HepG2 (cell line): ENCODE measurements at regions not wholly inside any gene's neighbourhood (a gene's known extent, or its start where the extent isn't known, plus 50 kb on each side); places are given as distances from the start of the nearest gene placed in this dataset.
A peak's percentile ranks its signal among the peaks of the same experiment; 100 is the strongest.

Source experiments
- ATAC-seq: fragments of 200-7000 bp; cut with Tn5 transposase; 3 replicates; pipeline ENCODE4 v1.9.1; 2020; ENCODE audit warnings: mild to moderate bottlenecking, moderate library complexity
- BruUV-seq: library from RNA; stranded (reverse); fragments of 400-500 nt; replicated peaks from 2 replicates; lab custom pipeline; 2021; lab: Mats Ljungman, UMichigan
- CTCF ChIA-PET: fragments of 300-600 bp; formaldehyde crosslinking; extraction: SDS; loops from one replicate; lab custom pipeline; 2021; ENCODE audit warnings: low total read pairs, inconsistent platforms, low intra/inter-chr PET ratio; lab: Yijun Ruan, JAX
- POLR2A ChIA-PET: fragments of 350-600 bp; sonication (Branson Sonifier 250); formaldehyde crosslinking; loops from one replicate; lab custom pipeline; 2020; ENCODE audit warnings: antibody characterized with exemption, inconsistent platforms; lab: Yijun Ruan, JAX
- DNase-seq: peaks from one replicate; pipeline ENCODE4 v3.0.0-alpha.2; 2015; ENCODE audit warnings: low spot score
- FAIRE-seq: peaks from 3 replicates; lab custom pipeline; 2011; peaks lifted over from hg19 to GRCh38; lab: Jason Lieb, UNC
- H2AFZ ChIP-seq: one replicate; pipeline ENCODE4 v1.6.1; 2011; ENCODE audit warnings: low read length, inconsistent platforms
- H3K27ac ChIP-seq: fragments of 300-600 bp; 3 replicates; pipeline ENCODE4 v1.8.0; 2011; ENCODE audit warnings: mixed run types, mild to moderate bottlenecking, mixed read lengths, low read length, inconsistent platforms; ENCODE audit not compliant: insufficient read depth; ENCODE audit errors: extremely low read length
- H3K27me3 ChIP-seq, 2 experiments: fragments of 200-600 bp in 1 of 2; 2 replicates in 1 of 2; 3 replicates in 1 of 2; pipeline versions ENCODE4 v1.6.0 to v1.8.0; 2011; ENCODE audit warnings: low read length in 2 of 2, mild to moderate bottlenecking in 2 of 2, moderate library complexity in 2 of 2, inconsistent platforms in 1 of 2; ENCODE audit not compliant: insufficient read depth in 2 of 2, control insufficient read depth in 1 of 2
- H3K36me3 ChIP-seq, 2 experiments: fragments of 200-600 bp in 1 of 2; replicated peaks in 1 of 2; 2 replicates in 1 of 2; 3 replicates in 1 of 2; pipeline versions ENCODE4 v1.5.1 to v1.8.0; 2011; ENCODE audit warnings: low read length in 2 of 2, inconsistent platforms in 1 of 2; ENCODE audit not compliant: insufficient read depth in 2 of 2, control insufficient read depth in 1 of 2
- H3K4me1 ChIP-seq: 2 replicates; pipeline ENCODE4 v1.5.1; 2012; ENCODE audit warnings: low read length, inconsistent platforms; ENCODE audit not compliant: insufficient read depth
- H3K4me2 ChIP-seq: 2 replicates; pipeline ENCODE4 v1.6.0; 2011; ENCODE audit warnings: low read depth, low read length, inconsistent platforms
- H3K4me3 ChIP-seq, 3 experiments: fragments of 200-600 bp in 1 of 3; sonication (generic), shearing (Covaris generic) in 1 of 3; replicated peaks in 1 of 3; 2 replicates each; pipeline ENCODE4 v1.5.1; 2011 to 2016; ENCODE audit warnings: low read length in 3 of 3, inconsistent platforms in 2 of 3, low read depth in 2 of 3, mild to moderate bottlenecking in 2 of 3, control low read depth in 1 of 3, mixed read lengths in 1 of 3; ENCODE audit not compliant: insufficient read depth in 1 of 3
- H3K79me2 ChIP-seq: one replicate; pipeline ENCODE4 v1.6.1; 2011; ENCODE audit warnings: low read length, inconsistent platforms; ENCODE audit not compliant: insufficient read depth
- H3K9ac ChIP-seq: 2 replicates; pipeline ENCODE4 v1.6.0; 2011; ENCODE audit warnings: mild to moderate bottlenecking, low read depth, low read length, inconsistent platforms; ENCODE audit not compliant: insufficient read depth
- H3K9me3 ChIP-seq: 2 replicates; pipeline ENCODE4 v1.5.1; 2012; ENCODE audit warnings: mild to moderate bottlenecking, low read length
- H4K20me1 ChIP-seq: 2 replicates; pipeline ENCODE4 v1.6.0; 2011; ENCODE audit warnings: inconsistent platforms, mild to moderate bottlenecking, low read length, moderate library complexity; ENCODE audit not compliant: insufficient read depth
- CTCF ChIP-seq: sonication (generic); formaldehyde crosslinking; IDR thresholded peaks from 2 replicates; pipeline ENCODE4 v1.5.0; 2020; ENCODE audit warnings: mild to moderate bottlenecking, missing genetic modification reagents, moderate library complexity
- GTF3A ChIP-seq: sonication (generic); formaldehyde crosslinking; conservative IDR thresholded peaks from 2 replicates; pipeline ENCODE4 v1.4.0; 2020; ENCODE audit warnings: mild to moderate bottlenecking, missing genetic modification reagents
- HOXA9 ChIP-seq: sonication (generic); formaldehyde crosslinking; IDR thresholded peaks from 2 replicates; pipeline ENCODE4 v1.8.1; 2022; ENCODE audit warnings: missing genetic modification reagents, mild to moderate bottlenecking, moderate library complexity, borderline replicate concordance
- MTA1 ChIP-seq: sonication (generic); formaldehyde crosslinking; IDR thresholded peaks from 2 replicates; pipeline ENCODE4 v1.4.0; 2020; ENCODE audit warnings: missing genetic modification reagents, mild to moderate bottlenecking, borderline replicate concordance
- PAF1 ChIP-seq: IDR thresholded peaks from 2 replicates; pipeline ENCODE4 v1.6.1; 2016; ENCODE audit warnings: missing genetic modification reagents, missing compliant biosample characterization
- POLR2A ChIP-seq, 2 experiments: IDR thresholded peaks; 2 replicates each; pipeline ENCODE4 v1.6.1; 2011; ENCODE audit warnings: low read depth in 2 of 2, low read length in 2 of 2, mild to moderate bottlenecking in 1 of 2, moderate library complexity in 1 of 2; ENCODE audit not compliant: insufficient read depth in 1 of 2
- PPARG ChIP-seq: conservative IDR thresholded peaks from 2 replicates; pipeline ENCODE4 v1.6.1; 2016; ENCODE audit warnings: missing biosample characterization, missing genetic modification reagents
- RORA ChIP-seq: sonication (generic); formaldehyde crosslinking; IDR thresholded peaks from 2 replicates; pipeline ENCODE4 v1.5.0; 2020; ENCODE audit warnings: mild to moderate bottlenecking, missing genetic modification reagents, moderate library complexity
- STAG1 ChIP-seq: sonication (generic); formaldehyde crosslinking; IDR thresholded peaks from 2 replicates; pipeline ENCODE4 v1.4.0; 2020; ENCODE audit warnings: missing genetic modification reagents
- TOE1 ChIP-seq: sonication (generic); formaldehyde crosslinking; IDR thresholded peaks from 2 replicates; pipeline ENCODE4 v1.4.0; 2020; ENCODE audit warnings: mild to moderate bottlenecking, missing genetic modification reagents
- ZNF3 ChIP-seq: IDR thresholded peaks from 2 replicates; pipeline ENCODE4 v1.7.0; 2017; ENCODE audit warnings: inconsistent platforms
- ZNF589 ChIP-seq: sonication (generic); formaldehyde crosslinking; conservative IDR thresholded peaks from 2 replicates; pipeline ENCODE4 v1.8.0; 2022; ENCODE audit warnings: mild to moderate bottlenecking, moderate library complexity, missing genetic modification reagents
- ZSCAN31 ChIP-seq: sonication (generic); formaldehyde crosslinking; IDR thresholded peaks from 2 replicates; pipeline ENCODE4 v1.5.0; 2020; ENCODE audit warnings: low read depth, mild to moderate bottlenecking, missing genetic modification reagents
- WGBS: methylation state at CpG from one replicate; pipeline ENCODE4 v1.1.6; 2017; ENCODE audit warnings: low lambda C conversion rate; 5-methylcytosine and 5-hydroxymethylcytosine counted together
- in situ Hi-C: cut with HindIII; loops from 2 replicates; pipeline ENCODE4 v1.10.0; 2017; ENCODE audit warnings: low pct_unique_long_range_greater_than_20kb; ENCODE audit not compliant: extremely low pct_ligation_motif_present
- intact Hi-C: fragments of 100-400 bp; cut with micrococcal nuclease; formaldehyde crosslinking; loops from one replicate; pipeline ENCODE4 v1.10.0; 2022; ENCODE audit not compliant: unreplicated experiment

GRCh38 chr6:156107624-156108101 lies 652.0 kb upstream of the NOX3 start:
- Histone ChIP-seq H3K36me3 (no peaks in the 10 kb centered on the region), H3K9ac (no peak overlapping the region), H3K4me1 (no peaks in the 10 kb centered on the region), H3K27ac (no peak overlapping the region), H4K20me1 (no peaks in the 10 kb centered on the region; the same call in 1 of the 2 replicates), H2AFZ (no peak overlapping the region), H3K4me3 (no peak overlapping the region), H3K79me2 (no peaks in the 10 kb centered on the region), H3K27me3 (peaks cover 0 to 5% of the 10 kb centered on the region in 2 experiments; a peak in 2 of 5 replicates), H3K9me3 (no peaks in the 10 kb centered on the region), H3K4me2 (no peak overlapping the region)
- no peak for FAIRE-seq
- ChIA-PET POLR2A (no interaction called here), CTCF (no interaction called here)
- intact Hi-C loops (no loop called here), in situ Hi-C loops (no loop called here)
- TF ChIP-seq POLR2A (IDR thresholded peaks at IDR 0.05; ENCODE audit: insufficient read depth in 1 of 2, low read depth in 2 of 2, low read length in 2 of 2) (no peak), PPARG (no peak)
- WGBS: 39% methylated on average over 15 of the region's 15 CpGs
- BruUV-seq: no TSS peak
- DNase-seq: no peak
- ATAC-seq: no peak

- Histone ChIP-seq H3K9me3 (no peaks in the 10 kb centered on the region), H3K36me3 (no peaks in the 10 kb centered on the region), H3K4me2 (no peak overlapping the region), H3K27me3 (no peaks in the 10 kb centered on the region), H4K20me1 (no peaks in the 10 kb centered on the region), H3K9ac (no peak overlapping the region), H3K27ac (no peak overlapping the region), H3K4me1 (no peaks in the 10 kb centered on the region), H3K79me2 (no peaks in the 10 kb centered on the region), H3K4me3 (no peak overlapping the region), H2AFZ (no peak overlapping the region)
- DNase-seq (no peak), FAIRE-seq (no peak), ATAC-seq (peak; percentile 59)
- intact Hi-C loops: no loop called here
- TF ChIP-seq GTF3A (CRISPR knock-in tag): no peak
- TF ChIP-seq RORA: no peak
- TF ChIP-seq CTCF (CRISPR knock-in tag): peak; percentile 51
- no peak for TF ChIP-seq TOE1
- 0 out of 2 replicates have a peak, but pooled peaks have one; percentile 33 for TF ChIP-seq ZSCAN31
- TF ChIP-seq PAF1 (CRISPR knock-in tag): no peak
- TF ChIP-seq HOXA9 (CRISPR knock-in tag): 0 out of 2 replicates have a peak, but pooled peaks have one; percentile 27
- no peak for TF ChIP-seq ZNF589 (CRISPR knock-in tag)
- no peak for TF ChIP-seq MTA1 (CRISPR knock-in tag)
- peak; percentile 50 for TF ChIP-seq STAG1 (CRISPR knock-in tag)
- peak; percentile 52; the same call in 1 of the 2 replicates for TF ChIP-seq ZNF3
- ChIA-PET CTCF (no interaction called here), POLR2A (no interaction called here)
- in situ Hi-C loops: no loop called here
- BruUV-seq: no TSS peak
- WGBS: 38% methylated on average over 3 of the region's 3 CpGs
Measured at GRCh38 chr6:156102129-156102528, 646.5 kb upstream of the NOX3 start.
